ENCODE measurements at regions not wholly inside any gene's neighbourhood (a gene's known extent, or its start where the extent isn't known, plus 50 kb on each side); places are given as distances from the start of the nearest gene placed in this dataset.
A peak's percentile ranks its signal among the peaks of the same experiment; 100 is the strongest.
"Not testable (repeated sequence)": the region's sequence is repeated elsewhere in the genome, so short reads cannot be mapped to it uniquely, and the experiment has no call there.

DNA sequence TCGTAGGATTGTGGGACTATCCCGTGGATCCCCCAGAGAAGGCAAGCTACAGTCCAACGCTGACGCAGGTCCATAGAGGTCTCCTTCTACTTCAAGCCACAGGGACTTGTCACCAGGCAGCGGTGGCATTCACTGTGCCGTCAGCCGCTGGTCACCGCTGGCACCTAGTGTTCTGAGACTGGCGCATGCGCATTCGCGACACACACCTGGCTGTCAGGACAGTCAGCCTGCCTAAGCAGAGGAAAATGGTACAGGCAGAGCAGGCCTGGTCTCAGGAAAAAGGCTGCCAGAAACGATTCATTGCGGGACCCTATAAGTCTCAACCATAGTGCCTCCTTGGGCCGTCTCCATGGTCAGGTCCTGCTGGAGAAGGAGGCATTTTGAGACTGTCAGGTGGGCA is 138.0 kb upstream of the WSB1 start:
- peaks cover 0 to 10% (median 3%) of the 10 kb centered on the region in 7 donors for H3K9me3 Mint-ChIP-seq
- DNase-seq (no peak), ATAC-seq (ENCODE audit: low read depth in 2 of 2) (no peak)
- peaks cover 0 to 4% (median 0%) of the 10 kb centered on the region in 3 donors for H3K27me3 Mint-ChIP-seq
- no peaks in the 10 kb centered on the region for H3K4me1 Mint-ChIP-seq
- no peak overlapping the region for H3K4me3 Mint-ChIP-seq
- H3K27ac Mint-ChIP-seq: no peak overlapping the region
- no peaks in the 10 kb centered on the region for H3K36me3 Mint-ChIP-seq

DNA sequence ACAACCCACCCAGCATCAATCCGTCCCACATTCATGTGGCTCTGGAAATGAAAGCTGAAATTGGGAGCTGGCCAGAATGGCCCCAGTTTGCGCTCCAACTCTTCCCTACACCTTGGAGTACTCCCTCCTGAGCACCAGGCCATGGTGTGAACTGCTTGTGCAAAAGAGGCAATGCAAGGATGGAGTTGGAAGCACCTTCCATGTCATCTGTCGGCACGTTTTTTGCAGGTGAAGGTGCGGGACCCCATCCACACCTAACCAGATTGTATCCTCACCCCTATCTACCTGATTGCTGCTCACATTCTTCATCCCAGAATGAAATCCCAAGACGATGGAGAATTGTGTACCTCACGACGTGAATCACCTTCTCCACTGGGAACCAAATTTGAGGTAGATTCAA is 136.6 kb upstream of the WSB1 start:
- ATAC-seq (ENCODE audit: low read depth in 2 of 2): no peak
- Mint-ChIP-seq H3K9me3 (peaks cover 0 to 10% (median 2%) of the 10 kb centered on the region in 7 donors), H3K4me3 (peak overlapping the region in 1 of 8 donors; percentile 42), H3K27ac (no peak overlapping the region), H3K4me1 (no peaks in the 10 kb centered on the region), H3K36me3 (no peaks in the 10 kb centered on the region), H3K27me3 (peaks cover 0 to 4% (median 0%) of the 10 kb centered on the region in 3 donors)
- no peak for DNase-seq

- H3K9me3 Mint-ChIP-seq: peaks cover 0 to 10% (median 2%) of the 10 kb centered on the region in 7 donors
- DNase-seq (no peak), ATAC-seq (ENCODE audit: low read depth in 2 of 2) (no peak)
- H3K36me3 Mint-ChIP-seq: no peaks in the 10 kb centered on the region
- no peaks in the 10 kb centered on the region for H3K4me1 Mint-ChIP-seq
- no peak overlapping the region for H3K27ac Mint-ChIP-seq
- no peak overlapping the region for H3K4me3 Mint-ChIP-seq
- peaks cover 0 to 4% (median 0%) of the 10 kb centered on the region in 3 donors for H3K27me3 Mint-ChIP-seq
These were observed 136.0 kb upstream of the WSB1 start for GRCh38 chr17:27157898-27158297.

DNA sequence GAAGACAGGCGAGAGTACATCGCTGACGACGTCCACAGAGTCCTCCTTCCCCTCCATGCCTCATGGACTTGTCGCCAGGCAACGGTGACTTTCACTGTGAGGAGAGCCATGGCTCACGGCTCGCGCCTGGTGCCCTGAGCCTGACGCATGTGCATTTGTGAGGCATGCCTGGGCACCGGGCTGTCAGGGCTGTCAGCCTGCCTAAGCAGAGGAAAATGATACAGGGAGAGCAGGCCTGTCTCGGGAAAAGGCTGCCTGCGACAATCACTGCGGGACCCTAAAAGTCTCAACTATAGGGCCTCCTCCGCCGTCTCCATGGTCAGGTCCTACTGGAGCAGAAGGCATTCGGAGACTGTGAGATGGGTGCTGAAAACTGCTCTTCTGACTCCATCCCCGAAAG is 135.5 kb upstream of the WSB1 start:
- Mint-ChIP-seq H3K9me3 (peaks cover 0 to 10% (median under 1%) of the 10 kb centered on the region in 7 donors), H3K27me3 (peaks cover 0 to 4% (median 0%) of the 10 kb centered on the region in 3 donors), H3K4me1 (no peaks in the 10 kb centered on the region)

GRCh38 chr17:27180322-27180721 is 113.6 kb upstream of the WSB1 start:
- H3K27me3 Mint-ChIP-seq: no peaks in the 10 kb centered on the region
- no peaks in the 10 kb centered on the region for H3K36me3 Mint-ChIP-seq
- peaks cover 9 to 14% (median 12%) of the 10 kb centered on the region in 3 donors for H3K4me1 Mint-ChIP-seq
- H3K9me3 Mint-ChIP-seq: peaks cover 0 to 2% (median 0%) of the 10 kb centered on the region in 7 donors
- DNase-seq: no peak
- no peak overlapping the region for H3K4me3 Mint-ChIP-seq
- no peak for ATAC-seq (ENCODE audit: low read depth in 2 of 2)
- H3K27ac Mint-ChIP-seq: no peak overlapping the region

More for the DNA sequence above, 135.5 kb upstream of the WSB1 start:
- no peak for DNase-seq
- Mint-ChIP-seq H3K4me3 (no peak overlapping the region), H3K27ac (no peak overlapping the region), H3K36me3 (no peaks in the 10 kb centered on the region)
- ATAC-seq (ENCODE audit: low read depth in 2 of 2): no peak

GRCh38 chr17:27181379-27181925 is 112.5 kb upstream of the WSB1 start:
- peaks cover 9 to 14% (median 12%) of the 10 kb centered on the region in 3 donors for H3K4me1 Mint-ChIP-seq
- H3K27me3 Mint-ChIP-seq, H3K9me3 Mint-ChIP-seq, H3K36me3 Mint-ChIP-seq: not testable (repeated sequence)
- peak; percentile 42 for DNase-seq
- H3K4me3 Mint-ChIP-seq: peak overlapping the region in 2 of 8 donors; percentile 25 to 71
- H3K27ac Mint-ChIP-seq: peak overlapping the region in 5 of 6 donors; percentile 51 to 95 (median 81)
- ATAC-seq (ENCODE audit: low read depth in 2 of 2): peak; percentile 43 to 52

- Mint-ChIP-seq H3K27ac (peak overlapping the region in 4 of 6 donors; percentile 76 to 95 (median 82)), H3K9me3 (peaks cover 0 to 6% (median 0%) of the 10 kb centered on the region in 7 donors), H3K36me3 (no peaks in the 10 kb centered on the region), H3K4me1 (peaks cover 9 to 14% (median 12%) of the 10 kb centered on the region in 3 donors), H3K4me3 (peak overlapping the region in 1 of 8 donors; percentile 15), H3K27me3 (no peaks in the 10 kb centered on the region)
- no peak for ATAC-seq (ENCODE audit: low read depth in 2 of 2)
- no peak for DNase-seq
These were observed 112.0 kb upstream of the WSB1 start for GRCh38 chr17:27181935-27182334.

- H3K36me3 Mint-ChIP-seq; H3K4me3 Mint-ChIP-seq; H3K4me1 Mint-ChIP-seq; ATAC-seq (ENCODE audit: low read depth in 2 of 2); H3K9me3 Mint-ChIP-seq; H3K27me3 Mint-ChIP-seq: not testable (repeated sequence)
- H3K27ac Mint-ChIP-seq: peak overlapping the region in 3 of 6 donors; percentile 51 to 74 (median 52)
- DNase-seq: peak; percentile 17
These were observed 96.4 kb upstream of the WSB1 start for GRCh38 chr17:27197505-27197904.

GRCh38 chr17:27199948-27200347 is 94.0 kb upstream of the WSB1 start:
- H3K4me3 Mint-ChIP-seq: no peak overlapping the region
- peaks cover 0 to 3% (median 0%) of the 10 kb centered on the region in 3 donors for H3K4me1 Mint-ChIP-seq
- H3K27me3 Mint-ChIP-seq: no peaks in the 10 kb centered on the region
- peak overlapping the region in 1 of 6 donors; percentile 34 for H3K27ac Mint-ChIP-seq
- H3K36me3 Mint-ChIP-seq: no peaks in the 10 kb centered on the region
- peaks cover 0 to 2% (median 0%) of the 10 kb centered on the region in 7 donors for H3K9me3 Mint-ChIP-seq
- DNase-seq (no peak), ATAC-seq (ENCODE audit: low read depth in 2 of 2) (no peak)

- Mint-ChIP-seq H3K27ac (no peak overlapping the region), H3K27me3 (no peaks in the 10 kb centered on the region), H3K4me3 (no peak overlapping the region), H3K4me1 (peaks cover 0 to 3% (median 0%) of the 10 kb centered on the region in 3 donors), H3K36me3 (no peaks in the 10 kb centered on the region), H3K9me3 (peaks cover 0 to 2% (median 0%) of the 10 kb centered on the region in 7 donors)
- ATAC-seq (ENCODE audit: low read depth in 2 of 2) (no peak), DNase-seq (no peak)
These were observed 93.4 kb upstream of the WSB1 start for GRCh38 chr17:27200476-27200875.

DNA sequence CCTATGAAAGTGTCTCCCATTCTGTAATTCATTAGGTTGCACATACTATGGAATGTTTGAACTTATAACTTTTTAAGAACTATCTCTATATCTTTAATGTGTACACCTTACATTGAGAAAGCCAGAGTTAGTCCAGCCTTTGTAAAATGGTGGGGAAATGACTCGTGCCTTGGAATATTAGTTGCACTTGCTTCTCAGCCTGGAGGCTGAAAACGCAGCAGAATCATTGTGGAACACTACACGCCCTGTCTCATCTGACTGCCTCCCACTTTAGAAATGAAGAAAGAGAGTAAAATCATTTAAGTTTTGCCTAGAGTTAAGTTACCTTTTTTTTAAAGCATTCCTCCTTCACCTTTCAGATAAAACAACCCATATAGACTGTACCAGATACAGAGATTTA is 90.7 kb upstream of the WSB1 start:
- DNase-seq: no peak
- ATAC-seq (ENCODE audit: low read depth in 2 of 2): no peak
- Mint-ChIP-seq H3K4me3 (no peak overlapping the region), H3K4me1 (peaks cover 0 to 4% (median 0%) of the 10 kb centered on the region in 3 donors), H3K27ac (no peak overlapping the region), H3K27me3 (no peaks in the 10 kb centered on the region), H3K36me3 (no peaks in the 10 kb centered on the region), H3K9me3 (peaks cover 0 to 2% (median 0%) of the 10 kb centered on the region in 7 donors)

- Mint-ChIP-seq H3K4me1 (peaks cover 0 to 4% (median 0%) of the 10 kb centered on the region in 3 donors), H3K36me3 (no peaks in the 10 kb centered on the region), H3K9me3 (peaks cover 0 to 7% (median 0%) of the 10 kb centered on the region in 7 donors), H3K4me3 (no peak overlapping the region), H3K27ac (no peak overlapping the region), H3K27me3 (no peaks in the 10 kb centered on the region)
- peak; percentile 7 for DNase-seq
- peak; percentile 40 to 53 for ATAC-seq (ENCODE audit: low read depth in 2 of 2)
These were observed 87.5 kb upstream of the WSB1 start for GRCh38 chr17:27206447-27206846.

GRCh38 chr17:27207073-27207513 is 86.8 kb upstream of the WSB1 start:
- H3K36me3 Mint-ChIP-seq: no peaks in the 10 kb centered on the region
- ATAC-seq (ENCODE audit: low read depth in 2 of 2): no peak
- H3K27me3 Mint-ChIP-seq: no peaks in the 10 kb centered on the region
- peaks cover 0 to 7% (median 0%) of the 10 kb centered on the region in 7 donors for H3K9me3 Mint-ChIP-seq
- peaks cover 0 to 4% (median 0%) of the 10 kb centered on the region in 3 donors for H3K4me1 Mint-ChIP-seq
- DNase-seq: no peak
- H3K4me3 Mint-ChIP-seq: no peak overlapping the region
- no peak overlapping the region for H3K27ac Mint-ChIP-seq

DNA sequence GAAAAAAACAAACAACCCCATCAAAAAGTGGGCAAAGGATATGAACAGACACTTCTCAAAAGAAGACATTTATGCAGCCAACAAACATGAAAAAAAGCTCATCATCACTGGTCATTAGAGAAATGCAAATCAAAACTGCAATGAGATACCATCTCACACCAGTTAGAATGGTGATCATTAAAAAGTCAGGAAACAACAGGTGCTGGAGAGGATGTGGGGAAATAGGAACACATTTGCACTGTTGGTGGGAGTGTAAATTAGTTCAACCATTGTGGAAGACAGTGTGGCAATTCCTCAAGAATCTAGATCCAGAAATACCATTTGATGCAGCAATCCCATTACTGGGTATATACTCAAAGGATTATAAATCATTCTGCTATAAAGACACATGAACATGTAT is 85.5 kb upstream of the WSB1 start:
- not testable (repeated sequence) for DNase-seq; H3K9me3 Mint-ChIP-seq; ATAC-seq (ENCODE audit: low read depth in 2 of 2); H3K27me3 Mint-ChIP-seq; H3K4me1 Mint-ChIP-seq; H3K4me3 Mint-ChIP-seq; H3K27ac Mint-ChIP-seq; H3K36me3 Mint-ChIP-seq
